ENCODE measurements at regions not wholly inside any gene's neighbourhood (a gene's known extent, or its start where the extent isn't known, plus 50 kb on each side); places are given as distances from the start of the nearest gene placed in this dataset.
"Not testable (repeated sequence)": the region's sequence is repeated elsewhere in the genome, so short reads cannot be mapped to it uniquely, and the experiment has no call there.

GRCh38 chr17:19470530-19471261, 59.7 kb downstream of the RNF112 start:
- Histone ChIP-seq H3K27me3 (no peaks in the 10 kb centered on the region), H3K4me1 (peaks cover 2% of the 10 kb centered on the region), H3K36me3 (no peaks in the 10 kb centered on the region), H3K9me3 (no peaks in the 10 kb centered on the region), H3K4me3 (no peak overlapping the region), H3K27ac (peak overlapping the region; percentile 71)
- WGBS, result 59% methylated on average over 29 of the region's 29 CpGs
- TF ChIP-seq POLR2A (IDR thresholded peaks at IDR 0.05) (no peak), POLR2AphosphoS5 (IDR thresholded peaks at IDR 0.05) (no peak), EP300 (IDR thresholded peaks at IDR 0.05) (no peak), CTCF (IDR thresholded peaks at IDR 0.05) (no peak)
- DNase-seq (ENCODE audit: low spot score in 2 of 2), result peak; percentile 86 to 93

- 96% methylated on average over 3 of the region's 3 CpGs for WGBS
- H3K9me3 ChIP-seq; H3K4me1 ChIP-seq; H3K27ac ChIP-seq; DNase-seq (ENCODE audit: low spot score in 2 of 2); H3K36me3 ChIP-seq; H3K4me3 ChIP-seq; H3K27me3 ChIP-seq: not testable (repeated sequence)
Measured at GRCh38 chr17:19474405-19474804, 59.2 kb upstream of the SLC47A1 start.

- not testable (repeated sequence) for H3K36me3 ChIP-seq; H3K4me3 ChIP-seq; H3K9me3 ChIP-seq; H3K4me1 ChIP-seq; DNase-seq (ENCODE audit: low spot score in 2 of 2); H3K27ac ChIP-seq; H3K27me3 ChIP-seq
- 98% methylated on average over 5 of the region's 31 CpGs for WGBS
Measured at GRCh38 chr17:19475800-19476199, 57.9 kb upstream of the SLC47A1 start.

- Histone ChIP-seq H3K4me1 (peaks cover 44% of the 10 kb centered on the region), H3K27ac (peak overlapping the region; percentile 70), H3K36me3 (no peaks in the 10 kb centered on the region), H3K4me3 (no peak overlapping the region), H3K27me3 (no peaks in the 10 kb centered on the region), H3K9me3 (no peaks in the 10 kb centered on the region)
- TF ChIP-seq CTCF (IDR thresholded peaks at IDR 0.05) (no peak), POLR2AphosphoS5 (IDR thresholded peaks at IDR 0.05) (no peak), POLR2A (IDR thresholded peaks at IDR 0.05) (no peak), EP300 (IDR thresholded peaks at IDR 0.05) (no peak)
- no peak for DNase-seq (ENCODE audit: low spot score in 2 of 2)
- WGBS, result 24% methylated on average over 1 of the region's 1 CpG
Measured at GRCh38 chr17:19482576-19482975, 51.1 kb upstream of the SLC47A1 start.

Data from suprapubic skin (tissue), 4 donors.